Astrocyte of the cerebellum (primary cell): ENCODE measurements at regions not wholly inside any gene's neighbourhood (a gene's known extent, or its start where the extent isn't known, plus 50 kb on each side); places are given as distances from the start of the nearest gene placed in this dataset.

ENCODE experiments used
- DNase-seq: peaks from one replicate; pipeline ENCODE4 v3.0.0-alpha.2; 2011; ENCODE audit warnings: low read depth
- H3K4me3 ChIP-seq: 2 replicates; pipeline ENCODE4 v1.5.1; 2011; ENCODE audit warnings: mild to moderate bottlenecking, low read depth, low read length, moderate library complexity
- CTCF ChIP-seq: IDR thresholded peaks from 2 replicates; pipeline ENCODE4 v1.5.1; 2012; ENCODE audit warnings: low read length, low read depth, moderate library complexity, mild to moderate bottlenecking; ENCODE audit errors: missing control alignments
- in situ Hi-C: cut with HindIII; loops from 2 replicates; pipeline ENCODE4 v1.10.0; 2017; ENCODE audit warnings: low sequenced_read_pairs

GRCh38 chr5:8769631-8770030, 776.2 kb downstream of the SEMA5A start:
- no peak overlapping the region for H3K4me3 ChIP-seq
- in situ Hi-C loops = loop anchor here (5.0 kb wide), 1 partner anchor 47 kb away; no protein-coding TSS in a partner anchor
- no peak for TF ChIP-seq CTCF
- DNase-seq = no peak

- no peak overlapping the region for H3K4me3 ChIP-seq
- TF ChIP-seq CTCF = no peak
- in situ Hi-C loops = no loop called here
- no peak for DNase-seq
These were observed 775.4 kb downstream of the SEMA5A start for GRCh38 chr5:8770431-8770830.

GRCh38 chr5:8773046-8773615, 772.7 kb downstream of the SEMA5A start:
- no peak overlapping the region for H3K4me3 ChIP-seq
- in situ Hi-C loops = no loop called here
- peak; percentile 33 for DNase-seq
- TF ChIP-seq CTCF = no peak

GRCh38 chr5:8784692-8785091, 761.2 kb downstream of the SEMA5A start:
- in situ Hi-C loops = no loop called here
- no peak overlapping the region for H3K4me3 ChIP-seq
- DNase-seq = no peak
- no peak for TF ChIP-seq CTCF

- H3K4me3 ChIP-seq = no peak overlapping the region
- in situ Hi-C loops = no loop called here
- DNase-seq = no peak
- TF ChIP-seq CTCF = no peak
These were observed 757.6 kb downstream of the SEMA5A start for GRCh38 chr5:8788246-8788645.

GRCh38 chr5:8805653-8806052, 740.2 kb downstream of the SEMA5A start:
- no peak for DNase-seq
- TF ChIP-seq CTCF = no peak
- H3K4me3 ChIP-seq = no peak overlapping the region
- in situ Hi-C loops = no loop called here
